OCI-LY7 (cell line): ENCODE measurements at regions not wholly inside any gene's neighbourhood (a gene's known extent, or its start where the extent isn't known, plus 50 kb on each side); places are given as distances from the start of the nearest gene placed in this dataset.

Source experiments
- BruUV-seq: library from RNA; stranded (reverse); fragments of 400-500 nt; replicated peaks from 2 replicates; lab custom pipeline; 2021; lab: Mats Ljungman, UMichigan
- CTCF ChIA-PET: fragments of 300-600 bp; sonication (Branson Sonifier 250); formaldehyde crosslinking; loops from one replicate; lab custom pipeline; 2022; ENCODE audit warnings: antibody characterized with exemption; ENCODE audit not compliant: unreplicated experiment; lab: Charles Lee
- POLR2A ChIA-PET: fragments of 300-600 bp; sonication (Branson Sonifier 250); formaldehyde crosslinking; loops from one replicate; lab custom pipeline; 2022; ENCODE audit warnings: antibody characterized with exemption; lab: Charles Lee
- DNase-seq: peaks from one replicate; pipeline ENCODE4 v3.0.0-alpha.2; 2015; ENCODE audit warnings: low spot score
- H2AFZ ChIP-seq: fragments of 200-600 bp; sonication (generic), shearing (Covaris generic); 2 replicates; pipeline ENCODE4 v1.6.1; 2014; ENCODE audit warnings: mild to moderate bottlenecking, antibody characterized with exemption, low read length, moderate library complexity
- H3K27ac ChIP-seq: fragments of 200-600 bp; sonication (generic); 2 replicates; pipeline ENCODE4 v1.5.1; 2014; ENCODE audit warnings: mixed run types, low read depth, mild to moderate bottlenecking, moderate library complexity, low read length, inconsistent platforms; ENCODE audit not compliant: poor library complexity, severe bottlenecking
- H3K36me3 ChIP-seq: fragments of 200-600 bp; sonication (generic); 2 replicates; pipeline ENCODE4 v1.6.1; 2014; ENCODE audit warnings: mild to moderate bottlenecking, antibody characterized with exemption, low read length, moderate library complexity, mixed read lengths; ENCODE audit not compliant: insufficient read depth
- H3K4me1 ChIP-seq: fragments of 200-600 bp; sonication (generic); 2 replicates; pipeline ENCODE4 v1.5.1; 2014; ENCODE audit warnings: mild to moderate bottlenecking, low read length; ENCODE audit not compliant: insufficient read depth, poor library complexity, severe bottlenecking
- H3K4me2 ChIP-seq: fragments of 200-600 bp; sonication (generic); 2 replicates; pipeline ENCODE4 v1.6.1; 2014; ENCODE audit warnings: mild to moderate bottlenecking, low read length
- H3K4me3 ChIP-seq: fragments of 200-600 bp; sonication (generic); 2 replicates; pipeline ENCODE4 v1.5.1; 2014; ENCODE audit warnings: mild to moderate bottlenecking, low read depth, low read length; ENCODE audit not compliant: poor library complexity, severe bottlenecking
- H3K79me2 ChIP-seq: fragments of 200-600 bp; sonication (generic); 2 replicates; pipeline ENCODE4 v1.6.1; 2016; ENCODE audit warnings: low read depth, mild to moderate bottlenecking, low read length, moderate library complexity, mixed read lengths; ENCODE audit not compliant: insufficient read depth
- H3K9me2 ChIP-seq: fragments of 200-600 bp; sonication (generic); 2 replicates; pipeline ENCODE4 v1.6.1; 2016; ENCODE audit warnings: mild to moderate bottlenecking, low read length, mixed read lengths; ENCODE audit not compliant: insufficient read depth
- H3K9me3 ChIP-seq: fragments of 200-600 bp; sonication (generic); 2 replicates; pipeline ENCODE4 v1.6.1; 2014; ENCODE audit warnings: mild to moderate bottlenecking, mixed run types, low read length, mixed read lengths
- H4K20me1 ChIP-seq: fragments of 200-600 bp; sonication (generic); 2 replicates; pipeline ENCODE4 v1.6.1; 2014; ENCODE audit warnings: mild to moderate bottlenecking, antibody characterized with exemption, low read length, moderate library complexity, mixed read lengths; ENCODE audit not compliant: insufficient read depth
- EZH2phosphoT487 ChIP-seq: fragments of 200-600 bp; sonication (generic); IDR thresholded peaks from 2 replicates; pipeline ENCODE4 v1.6.1; 2018; ENCODE audit warnings: low read depth, borderline replicate concordance, mild to moderate bottlenecking, mixed run types, antibody characterized with exemption, low read length, moderate library complexity, mixed read lengths
- intact Hi-C: fragments of 100-400 bp; cut with micrococcal nuclease; formaldehyde crosslinking; loops from one replicate; pipeline ENCODE4 v1.10.0; 2022; ENCODE audit not compliant: unreplicated experiment
- TF ChIP-seq, protein P1 (sequence below): fragments of 200-600 bp; sonication (generic); conservative IDR thresholded peaks from 2 replicates; pipeline ENCODE4 v1.5.1; 2014; ENCODE audit warnings: mild to moderate bottlenecking, antibody characterized with exemption, low read length, moderate library complexity, mixed read lengths

DNA sequence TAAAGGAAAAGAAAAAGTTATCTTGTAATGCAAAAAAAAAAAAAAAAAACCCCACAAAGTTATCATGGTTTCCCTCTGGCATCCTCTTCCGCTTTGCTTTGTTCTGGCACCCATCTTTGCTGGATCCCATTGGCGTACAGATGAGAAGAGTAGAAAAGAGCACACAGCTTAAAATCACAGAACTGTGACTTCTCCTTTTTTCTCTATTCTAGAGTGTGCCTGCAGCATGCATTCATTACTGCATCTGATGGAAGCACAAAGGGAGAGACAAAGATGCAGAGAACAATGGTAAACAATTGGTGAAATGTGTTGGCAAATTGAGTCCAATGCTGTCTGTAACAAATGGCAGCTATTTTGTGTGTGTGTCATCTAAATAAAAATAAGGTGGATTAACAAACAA, 440.8 kb upstream of the PIK3R1 start:
- intact Hi-C loops: no loop called here
- no peaks in the 10 kb centered on the region for H3K36me3 ChIP-seq
- H3K4me2 ChIP-seq: no peak overlapping the region
- POLR2A ChIA-PET: interaction anchor here (0.7 kb wide), 1 partner anchor 150 kb away, joined by 3 read pairs; no protein-coding TSS in a partner anchor
- H3K79me2 ChIP-seq: no peaks in the 10 kb centered on the region
- no peak for DNase-seq
- H3K4me1 ChIP-seq: no peaks in the 10 kb centered on the region
- no peaks in the 10 kb centered on the region for H3K9me2 ChIP-seq
- H2AFZ ChIP-seq: no peak overlapping the region
- H3K9me3 ChIP-seq: no peaks in the 10 kb centered on the region
- TF ChIP-seq, protein P1, sequence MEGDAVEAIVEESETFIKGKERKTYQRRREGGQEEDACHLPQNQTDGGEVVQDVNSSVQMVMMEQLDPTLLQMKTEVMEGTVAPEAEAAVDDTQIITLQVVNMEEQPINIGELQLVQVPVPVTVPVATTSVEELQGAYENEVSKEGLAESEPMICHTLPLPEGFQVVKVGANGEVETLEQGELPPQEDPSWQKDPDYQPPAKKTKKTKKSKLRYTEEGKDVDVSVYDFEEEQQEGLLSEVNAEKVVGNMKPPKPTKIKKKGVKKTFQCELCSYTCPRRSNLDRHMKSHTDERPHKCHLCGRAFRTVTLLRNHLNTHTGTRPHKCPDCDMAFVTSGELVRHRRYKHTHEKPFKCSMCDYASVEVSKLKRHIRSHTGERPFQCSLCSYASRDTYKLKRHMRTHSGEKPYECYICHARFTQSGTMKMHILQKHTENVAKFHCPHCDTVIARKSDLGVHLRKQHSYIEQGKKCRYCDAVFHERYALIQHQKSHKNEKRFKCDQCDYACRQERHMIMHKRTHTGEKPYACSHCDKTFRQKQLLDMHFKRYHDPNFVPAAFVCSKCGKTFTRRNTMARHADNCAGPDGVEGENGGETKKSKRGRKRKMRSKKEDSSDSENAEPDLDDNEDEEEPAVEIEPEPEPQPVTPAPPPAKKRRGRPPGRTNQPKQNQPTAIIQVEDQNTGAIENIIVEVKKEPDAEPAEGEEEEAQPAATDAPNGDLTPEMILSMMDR: no peak
- no peak for TF ChIP-seq EZH2phosphoT487
- H4K20me1 ChIP-seq: no peaks in the 10 kb centered on the region; the same call in 1 of the 2 replicates
- no peak overlapping the region for H3K4me3 ChIP-seq
- H3K27ac ChIP-seq: no peak overlapping the region
- CTCF ChIA-PET: no interaction called here
- no TSS peak for BruUV-seq

DNA sequence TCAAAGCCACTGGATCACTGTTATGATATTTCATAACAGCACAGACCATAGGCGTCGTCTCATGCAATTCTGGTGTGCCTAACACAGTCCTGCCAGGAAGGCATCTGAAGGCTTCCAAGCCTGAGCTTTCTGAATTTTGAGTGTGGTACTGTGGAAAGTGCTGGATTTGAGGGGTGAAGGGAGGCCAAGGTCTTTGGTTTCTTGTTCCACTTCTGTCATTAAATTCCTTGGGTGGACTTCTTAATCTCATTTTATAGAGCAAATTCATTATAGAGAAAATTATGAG, 441.3 kb upstream of the PIK3R1 start:
- Histone ChIP-seq H3K4me3 (no peak overlapping the region), H3K4me2 (no peak overlapping the region), H2AFZ (no peak overlapping the region), H3K9me3 (no peaks in the 10 kb centered on the region), H3K36me3 (no peaks in the 10 kb centered on the region), H3K79me2 (no peaks in the 10 kb centered on the region), H3K9me2 (no peaks in the 10 kb centered on the region), H3K4me1 (no peaks in the 10 kb centered on the region), H4K20me1 (no peaks in the 10 kb centered on the region; the same call in 1 of the 2 replicates), H3K27ac (no peak overlapping the region)
- TF ChIP-seq EZH2phosphoT487: no peak
- TF ChIP-seq, protein P1: no peak
- DNase-seq: no peak
- ChIA-PET CTCF (no interaction called here), POLR2A (no interaction called here)
- intact Hi-C loops: no loop called here
- BruUV-seq: no TSS peak

DNA sequence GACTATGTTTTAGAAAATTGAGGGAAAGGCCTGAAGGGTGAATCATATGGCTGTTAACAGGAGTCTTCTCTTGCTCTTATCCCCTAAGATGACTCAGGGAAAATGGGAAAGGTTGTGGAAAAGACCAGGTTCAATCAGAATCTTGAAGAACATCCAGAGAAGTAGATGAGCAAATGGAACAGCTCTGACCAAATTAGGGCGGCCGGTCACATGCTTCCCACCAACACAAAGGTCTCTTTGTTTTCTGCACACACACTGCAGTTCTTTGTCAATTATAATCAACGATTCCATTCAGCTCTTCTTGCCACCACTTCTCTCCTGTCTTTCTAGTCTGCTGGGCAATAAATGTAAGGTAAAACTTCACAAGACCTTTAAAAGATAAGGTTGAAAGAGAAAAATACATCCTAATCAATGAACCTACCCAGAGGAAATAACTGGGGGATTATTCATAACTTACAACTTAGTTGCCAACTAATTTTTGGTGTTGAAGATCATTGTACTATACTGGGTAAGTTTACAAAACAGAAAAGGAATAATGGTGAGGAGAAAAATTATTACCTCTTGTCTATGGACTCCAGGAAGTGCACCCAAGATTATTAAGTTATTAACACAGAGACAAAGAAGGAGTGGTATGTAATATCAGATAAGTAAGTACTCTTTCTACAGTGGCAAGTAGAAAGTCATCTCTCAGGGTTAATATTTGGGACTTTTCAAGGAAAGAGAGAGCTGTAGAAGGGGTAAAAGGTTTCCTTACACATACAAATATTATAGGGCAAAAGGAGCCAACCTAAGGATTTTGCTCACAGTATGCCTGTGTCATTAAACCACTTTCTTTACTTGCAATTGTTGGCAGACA, 441.9 kb upstream of the PIK3R1 start:
- BruUV-seq: no TSS peak
- Histone ChIP-seq H3K36me3 (no peaks in the 10 kb centered on the region), H3K4me3 (no peak overlapping the region), H3K9me3 (no peaks in the 10 kb centered on the region), H3K4me1 (no peaks in the 10 kb centered on the region), H3K27ac (no peak overlapping the region), H3K4me2 (no peak overlapping the region), H4K20me1 (no peaks in the 10 kb centered on the region; the same call in 1 of the 2 replicates), H3K9me2 (no peaks in the 10 kb centered on the region), H3K79me2 (no peaks in the 10 kb centered on the region), H2AFZ (no peak overlapping the region)
- CTCF ChIA-PET: no interaction called here
- intact Hi-C loops: no loop called here
- POLR2A ChIA-PET: no interaction called here
- DNase-seq: no peak
- no peak for TF ChIP-seq EZH2phosphoT487
- TF ChIP-seq, protein P1: no peak
